GM19372 (cell line): ENCODE measurements at regions not wholly inside any gene's neighbourhood (a gene's known extent, or its start where the extent isn't known, plus 50 kb on each side); places are given as distances from the start of the nearest gene placed in this dataset.
A peak's percentile ranks its signal among the peaks of the same experiment; 100 is the strongest.

Source experiments
- ATAC-seq: cut with Tn5 transposase; IDR thresholded peaks from one replicate; pipeline ENCODE4 v1.9.1; 2021; ENCODE audit warnings: mild to moderate bottlenecking, low read depth, moderate library complexity; ENCODE audit not compliant: unreplicated experiment

GRCh38 chr5:40390281-40391149 lies 289.2 kb upstream of the PTGER4 start:
- no peak for ATAC-seq

GRCh38 chr5:40389591-40389990 lies 290.1 kb upstream of the PTGER4 start:
- ATAC-seq: no peak

- peak; percentile 85 for ATAC-seq
Observed at GRCh38 chr5:40386289-40386688, 293.4 kb upstream of the PTGER4 start.

- ATAC-seq: no peak
Observed at GRCh38 chr5:40385544-40385943, 294.2 kb upstream of the PTGER4 start.

DNA sequence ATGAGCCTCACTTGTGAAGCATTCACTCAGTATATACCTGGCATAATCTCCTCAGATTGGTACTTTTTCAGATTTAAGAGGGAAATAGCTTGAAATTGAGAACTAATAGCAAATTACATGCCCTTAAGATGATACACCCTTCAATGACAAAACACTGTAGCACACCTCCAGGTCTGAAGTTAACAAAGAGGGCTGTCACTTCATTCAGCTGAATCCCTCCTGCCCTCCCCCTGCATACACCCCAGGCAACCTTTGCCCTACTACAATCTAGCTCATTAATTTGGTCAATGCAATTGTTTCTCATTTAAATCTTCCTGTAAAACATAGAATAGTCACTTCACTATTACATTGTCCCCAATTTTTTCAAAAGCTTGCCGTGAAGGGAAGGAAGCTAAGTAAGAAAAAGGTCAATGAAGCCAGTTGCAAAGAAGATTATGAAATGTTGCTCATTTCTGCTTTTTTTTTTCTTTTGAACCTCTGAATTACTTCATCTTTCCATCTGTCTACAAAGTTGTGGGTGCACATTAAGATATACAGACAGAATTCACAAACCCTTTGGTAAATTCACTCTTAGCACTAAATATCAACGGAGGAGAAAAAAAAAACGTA lies 294.8 kb upstream of the PTGER4 start:
- ATAC-seq: no peak

DNA sequence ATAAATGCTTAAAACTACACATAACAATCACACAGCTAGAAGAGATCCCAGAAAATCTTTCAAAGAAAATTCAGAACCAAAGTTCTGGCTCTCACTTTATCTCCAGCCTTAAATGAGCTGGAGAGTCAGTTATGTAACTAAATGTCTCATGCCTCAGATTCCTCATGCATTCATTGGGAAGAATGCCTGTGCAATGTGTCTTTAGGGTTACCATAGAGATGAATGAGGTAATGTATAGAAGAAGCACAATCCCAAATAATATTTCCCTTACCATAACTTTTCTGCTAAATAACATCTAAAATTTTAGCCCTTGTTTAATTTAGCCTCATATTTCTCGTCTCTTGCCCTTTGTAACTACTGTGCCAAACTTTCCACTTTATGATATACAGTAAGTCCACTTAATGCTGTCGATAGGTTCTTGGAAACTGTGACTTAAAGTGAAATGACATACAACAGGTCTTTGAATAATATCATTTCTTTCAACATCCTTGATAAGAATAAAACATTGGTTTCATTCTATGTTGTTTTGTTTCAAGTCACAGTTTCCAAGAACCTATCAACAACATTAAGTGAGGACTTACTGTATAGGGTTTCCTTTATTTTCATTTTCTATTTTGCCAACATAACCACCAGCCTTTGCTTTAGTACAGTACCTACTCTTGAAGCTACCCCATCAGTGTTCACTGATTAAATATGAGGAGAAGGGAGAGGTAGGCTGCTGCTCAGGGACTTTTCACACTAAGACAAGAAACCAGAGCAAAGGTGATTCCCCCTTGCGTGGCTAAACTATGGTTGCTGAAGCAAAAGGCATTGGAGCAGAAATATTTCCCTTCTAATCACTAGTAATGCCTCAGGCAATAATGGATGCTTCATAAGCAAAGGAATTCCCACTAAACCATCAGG lies 295.7 kb upstream of the PTGER4 start:
- ATAC-seq: no peak

- no peak for ATAC-seq
Observed at GRCh38 chr5:40381676-40382363, 297.9 kb upstream of the PTGER4 start.

GRCh38 chr5:40381016-40381415 lies 298.7 kb upstream of the PTGER4 start:
- ATAC-seq: no peak

DNA sequence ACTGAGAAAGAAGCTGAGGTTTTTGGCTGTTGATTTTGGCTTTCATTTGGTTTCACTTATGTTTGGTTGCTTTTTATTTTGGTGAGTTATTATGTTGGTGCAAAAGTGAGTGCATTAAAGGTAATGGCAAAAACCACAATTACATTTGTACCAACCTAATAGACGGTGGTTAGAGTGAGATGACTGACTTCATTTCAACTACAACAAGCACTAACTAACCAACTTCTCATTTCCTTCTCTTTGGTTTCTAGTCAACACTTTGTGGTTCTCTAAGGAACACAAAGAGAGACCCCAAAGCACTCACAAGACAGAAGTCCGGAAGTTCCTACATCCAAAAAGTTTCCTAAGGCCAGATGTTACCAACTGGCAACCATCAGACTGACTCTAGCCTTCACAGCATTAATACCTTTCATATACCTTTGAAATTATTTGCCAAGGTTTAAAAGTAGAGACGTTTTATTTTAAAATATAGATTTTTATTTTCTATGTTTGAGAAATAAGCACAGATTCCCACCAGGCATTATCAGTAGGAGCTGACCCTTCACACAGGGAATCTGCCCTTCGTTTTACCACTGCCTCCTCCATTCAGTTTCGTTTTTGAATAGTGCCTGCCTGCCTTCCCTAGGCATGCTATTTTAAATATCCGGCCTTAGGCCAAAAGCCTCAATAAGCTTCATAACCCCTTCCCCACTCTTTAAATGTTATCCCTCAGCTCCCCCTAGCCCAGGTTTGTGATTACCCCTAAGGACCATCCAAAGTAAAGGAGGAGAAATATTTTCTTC lies 301.1 kb upstream of the PTGER4 start:
- peak; percentile 55 for ATAC-seq

DNA sequence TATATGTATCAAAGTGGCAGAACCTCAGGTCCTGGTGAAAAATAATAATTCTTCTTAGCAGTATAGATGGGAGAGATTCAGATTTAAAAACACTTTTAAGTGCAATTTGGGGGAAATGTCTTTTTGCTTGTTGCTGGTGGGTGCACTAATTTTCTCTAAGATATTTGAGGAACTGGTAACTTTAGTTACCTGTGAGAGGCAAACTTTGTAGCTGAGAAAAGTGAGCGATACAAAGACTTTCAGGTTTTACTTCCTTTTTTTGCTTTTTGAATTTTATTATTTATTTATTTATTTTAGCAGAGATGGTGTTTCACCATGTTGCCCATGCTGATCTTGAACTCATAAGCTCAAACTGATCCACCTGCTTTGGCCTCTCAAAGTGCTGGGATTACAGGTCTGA lies 303.1 kb upstream of the PTGER4 start:
- ATAC-seq: peak; percentile 76

- ATAC-seq: no peak
Observed at GRCh38 chr5:40374853-40375252, 304.9 kb upstream of the PTGER4 start.

DNA sequence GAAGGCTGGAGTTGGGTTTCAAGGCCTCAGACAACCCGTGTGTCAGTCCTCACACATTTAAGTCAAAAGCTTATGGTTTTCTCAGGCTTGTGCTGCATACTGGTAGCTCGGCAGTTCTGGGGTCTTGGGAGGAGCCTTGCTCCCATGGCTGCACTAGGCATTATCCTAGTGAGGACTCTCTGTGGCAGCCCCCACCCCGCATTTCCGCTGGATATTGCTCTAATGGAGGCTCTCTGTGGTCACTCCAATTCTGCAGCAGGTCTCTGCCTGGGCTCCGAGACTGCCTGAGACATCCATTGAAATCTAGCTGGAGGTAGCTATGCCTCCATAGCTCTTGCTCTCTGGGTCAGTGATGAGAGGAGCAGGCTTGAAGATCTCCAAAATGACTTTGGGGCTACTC lies 311.5 kb upstream of the PTGER4 start:
- no peak for ATAC-seq

- ATAC-seq: no peak
Observed at GRCh38 chr5:40367255-40367654, 312.5 kb upstream of the PTGER4 start.

DNA sequence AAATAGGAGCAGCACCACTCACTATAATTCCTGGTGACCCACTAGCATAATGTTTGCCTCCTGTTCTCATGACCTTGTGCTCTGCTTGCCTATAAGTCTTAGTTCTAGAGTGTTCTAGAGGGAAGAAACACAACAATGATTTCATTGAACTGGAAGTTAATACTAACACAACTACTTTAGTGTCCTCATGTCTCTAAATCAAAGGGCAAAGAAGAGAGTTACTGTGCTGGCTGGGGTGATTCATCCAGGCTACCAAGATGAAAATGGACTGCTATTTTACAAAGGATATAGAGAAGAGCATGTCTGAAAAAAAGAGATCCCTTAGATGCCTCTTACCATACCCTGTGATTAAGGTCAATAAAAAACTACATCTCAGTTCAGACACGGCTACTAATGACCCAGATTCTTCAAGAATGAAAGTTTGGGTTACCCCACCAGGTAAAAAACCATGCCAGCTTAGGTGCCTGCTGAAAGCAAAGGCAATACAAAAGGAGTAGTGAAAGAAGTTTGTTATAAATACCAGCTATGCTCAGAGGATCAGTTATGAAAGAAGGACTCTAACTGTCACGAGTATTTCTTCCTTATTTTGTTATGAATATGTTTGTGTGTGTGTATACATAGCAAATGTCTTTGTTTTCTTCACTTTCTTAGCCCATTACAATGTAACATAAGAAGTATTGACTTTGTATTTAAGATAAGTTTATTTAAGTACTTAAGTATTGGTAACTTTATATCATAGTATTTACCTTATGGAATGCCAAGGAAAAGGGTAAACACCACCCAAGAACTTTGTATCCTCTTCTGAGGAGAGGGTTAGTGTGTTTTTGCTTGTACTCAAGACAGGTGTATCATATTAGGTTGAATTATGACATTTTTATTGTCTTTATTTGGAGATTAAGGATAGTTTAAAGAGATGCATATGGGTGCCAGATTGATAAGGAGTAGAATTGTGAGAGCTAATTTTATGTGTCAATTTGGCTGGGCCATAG lies 314.1 kb upstream of the PTGER4 start:
- ATAC-seq: no peak

GRCh38 chr5:40364441-40364840 lies 315.3 kb upstream of the PTGER4 start:
- no peak for ATAC-seq

- no peak for ATAC-seq
Observed at GRCh38 chr5:40361378-40361777, 318.3 kb upstream of the PTGER4 start.

GRCh38 chr5:40360685-40361084 lies 319.0 kb upstream of the PTGER4 start:
- ATAC-seq: no peak

GRCh38 chr5:40359832-40360231 lies 319.9 kb upstream of the PTGER4 start:
- ATAC-seq: no peak

DNA sequence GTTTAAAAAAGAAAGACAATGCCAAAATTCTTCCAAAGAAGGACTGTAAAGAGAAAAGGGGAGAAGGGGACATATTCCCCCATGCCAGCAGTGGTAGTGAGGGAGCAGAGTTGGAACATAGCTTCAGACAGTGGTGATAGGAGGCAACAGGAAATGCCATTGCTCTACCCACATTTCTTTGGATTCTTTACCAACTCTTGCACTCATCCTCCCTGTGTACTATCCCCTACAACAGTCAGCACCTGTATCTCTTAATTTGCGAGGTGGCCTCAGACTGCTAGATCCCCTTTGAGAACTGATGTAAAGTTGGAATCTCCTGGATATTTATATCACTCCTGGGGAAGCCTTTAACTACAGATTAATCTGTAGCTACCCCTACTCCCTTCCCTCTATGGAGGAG lies 320.6 kb upstream of the PTGER4 start:
- ATAC-seq: no peak
